Glutamatergic neuron (in vitro differentiated cells): ENCODE measurements at regions not wholly inside any gene's neighbourhood (a gene's known extent, or its start where the extent isn't known, plus 50 kb on each side); places are given as distances from the start of the nearest gene placed in this dataset.

Experiments
- DNase-seq: peaks from one replicate; pipeline ENCODE4 v3.0.0; 2022
- H3K27ac Mint-ChIP-seq: one replicate; pipeline ENCODE4 v1.8.0; 2020; ENCODE audit warnings: mild to moderate bottlenecking, mixed read lengths, inconsistent platforms; ENCODE audit not compliant: unreplicated experiment
- H3K27me3 Mint-ChIP-seq: one replicate; pipeline ENCODE4 v1.8.0; 2020; ENCODE audit warnings: mild to moderate bottlenecking, moderate library complexity, mixed read lengths, inconsistent platforms; ENCODE audit not compliant: unreplicated experiment
- H3K36me3 Mint-ChIP-seq: one replicate; pipeline ENCODE4 v1.8.0; 2020; ENCODE audit warnings: mild to moderate bottlenecking, mixed read lengths, inconsistent platforms; ENCODE audit not compliant: unreplicated experiment
- H3K4me1 Mint-ChIP-seq: one replicate; pipeline ENCODE4 v1.8.0; 2020; ENCODE audit warnings: mild to moderate bottlenecking, low read depth, mixed read lengths, inconsistent platforms; ENCODE audit not compliant: unreplicated experiment
- H3K4me3 Mint-ChIP-seq: one replicate; pipeline ENCODE4 v1.8.0; 2020; ENCODE audit warnings: mild to moderate bottlenecking, mixed read lengths, inconsistent platforms; ENCODE audit not compliant: unreplicated experiment
- H3K9me3 Mint-ChIP-seq: one replicate; pipeline ENCODE4 v1.8.0; 2020; ENCODE audit warnings: mild to moderate bottlenecking, moderate library complexity, mixed read lengths, inconsistent platforms; ENCODE audit not compliant: unreplicated experiment
- TF ChIP-seq, protein P1 (sequence below): fragments of 200-600 bp; sonication (generic); IDR thresholded peaks from one replicate; pipeline ENCODE4 v1.5.0; 2021; ENCODE audit not compliant: partially characterized antibody, unreplicated experiment

DNA sequence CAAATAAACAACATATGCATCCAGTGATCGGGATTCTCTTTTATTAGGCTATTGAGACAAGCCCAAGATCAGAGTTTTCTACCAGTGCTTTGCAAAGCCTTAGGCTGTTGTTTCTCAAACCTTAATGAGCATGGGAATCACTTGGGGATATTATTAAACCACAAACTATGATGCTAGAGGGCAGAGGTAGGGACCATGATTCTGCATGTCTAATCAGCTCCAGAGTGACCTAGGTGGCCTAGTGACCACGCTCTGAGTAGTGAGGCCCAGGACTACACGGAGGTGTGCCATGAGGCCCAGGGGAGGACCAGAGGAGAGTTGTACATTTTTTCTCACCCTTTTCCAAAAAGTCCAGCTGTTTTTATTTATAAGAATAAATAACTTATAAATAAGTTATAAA is 298.5 kb upstream of the TLE4 start:
- H3K36me3 Mint-ChIP-seq = no peaks in the 10 kb centered on the region
- H3K9me3 Mint-ChIP-seq = no peaks in the 10 kb centered on the region

DNA sequence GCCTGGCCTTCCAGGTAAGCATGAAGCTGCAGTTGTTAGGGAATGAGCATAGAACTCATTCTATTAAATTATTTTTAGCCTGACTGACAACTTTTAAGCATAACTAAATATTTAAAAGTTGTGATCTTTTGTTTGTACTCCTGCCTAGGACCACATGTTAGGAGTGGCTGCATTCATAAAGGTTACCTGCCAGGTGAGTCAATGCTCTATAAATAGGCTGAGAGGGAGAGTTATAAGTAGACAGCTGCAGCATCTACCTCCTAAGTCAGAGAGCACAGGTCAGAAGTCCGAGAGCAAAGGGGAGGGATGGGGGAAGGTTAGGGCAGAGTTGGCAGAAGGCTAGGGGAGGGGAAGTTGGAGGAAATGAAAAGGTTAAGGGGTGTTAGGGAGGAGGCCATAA is 292.4 kb upstream of the TLE4 start:
- Mint-ChIP-seq H3K36me3 (no peaks in the 10 kb centered on the region), H3K4me1 (no peaks in the 10 kb centered on the region), H3K27me3 (no peaks in the 10 kb centered on the region), H3K4me3 (no peak overlapping the region), H3K9me3 (no peaks in the 10 kb centered on the region), H3K27ac (no peak overlapping the region)
- TF ChIP-seq, protein P1, sequence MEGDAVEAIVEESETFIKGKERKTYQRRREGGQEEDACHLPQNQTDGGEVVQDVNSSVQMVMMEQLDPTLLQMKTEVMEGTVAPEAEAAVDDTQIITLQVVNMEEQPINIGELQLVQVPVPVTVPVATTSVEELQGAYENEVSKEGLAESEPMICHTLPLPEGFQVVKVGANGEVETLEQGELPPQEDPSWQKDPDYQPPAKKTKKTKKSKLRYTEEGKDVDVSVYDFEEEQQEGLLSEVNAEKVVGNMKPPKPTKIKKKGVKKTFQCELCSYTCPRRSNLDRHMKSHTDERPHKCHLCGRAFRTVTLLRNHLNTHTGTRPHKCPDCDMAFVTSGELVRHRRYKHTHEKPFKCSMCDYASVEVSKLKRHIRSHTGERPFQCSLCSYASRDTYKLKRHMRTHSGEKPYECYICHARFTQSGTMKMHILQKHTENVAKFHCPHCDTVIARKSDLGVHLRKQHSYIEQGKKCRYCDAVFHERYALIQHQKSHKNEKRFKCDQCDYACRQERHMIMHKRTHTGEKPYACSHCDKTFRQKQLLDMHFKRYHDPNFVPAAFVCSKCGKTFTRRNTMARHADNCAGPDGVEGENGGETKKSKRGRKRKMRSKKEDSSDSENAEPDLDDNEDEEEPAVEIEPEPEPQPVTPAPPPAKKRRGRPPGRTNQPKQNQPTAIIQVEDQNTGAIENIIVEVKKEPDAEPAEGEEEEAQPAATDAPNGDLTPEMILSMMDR = no peak
- DNase-seq = no peak

More for the DNA sequence above, 298.5 kb upstream of the TLE4 start:
- TF ChIP-seq, protein P1 = no peak
- Mint-ChIP-seq H3K4me3 (no peak overlapping the region), H3K27me3 (no peaks in the 10 kb centered on the region), H3K4me1 (no peaks in the 10 kb centered on the region), H3K27ac (no peak overlapping the region)
- no peak for DNase-seq

DNA sequence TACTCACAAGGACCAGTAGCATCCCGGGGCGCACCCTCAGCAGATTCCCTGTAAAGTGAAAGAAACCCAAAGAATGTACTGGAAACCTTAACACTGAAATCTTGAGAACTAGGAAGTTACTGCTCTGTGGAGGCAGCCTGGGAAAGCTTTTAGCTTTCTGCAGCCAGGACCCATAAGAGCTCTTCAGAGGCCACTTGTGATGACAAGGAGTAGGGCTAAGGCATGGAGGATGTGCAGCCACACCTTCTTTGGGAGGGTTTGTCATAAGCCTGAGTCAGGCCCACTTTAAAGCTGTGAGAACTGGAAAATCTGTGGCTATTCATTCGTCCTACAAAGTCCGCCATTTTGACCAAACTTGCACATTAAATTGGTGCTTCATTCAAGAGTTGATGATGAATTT is 291.1 kb upstream of the TLE4 start:
- Mint-ChIP-seq H3K27me3 (no peaks in the 10 kb centered on the region), H3K4me3 (no peak overlapping the region), H3K27ac (no peak overlapping the region), H3K4me1 (no peaks in the 10 kb centered on the region), H3K36me3 (no peaks in the 10 kb centered on the region), H3K9me3 (no peaks in the 10 kb centered on the region)
- DNase-seq = no peak
- TF ChIP-seq, protein P1 = no peak

DNA sequence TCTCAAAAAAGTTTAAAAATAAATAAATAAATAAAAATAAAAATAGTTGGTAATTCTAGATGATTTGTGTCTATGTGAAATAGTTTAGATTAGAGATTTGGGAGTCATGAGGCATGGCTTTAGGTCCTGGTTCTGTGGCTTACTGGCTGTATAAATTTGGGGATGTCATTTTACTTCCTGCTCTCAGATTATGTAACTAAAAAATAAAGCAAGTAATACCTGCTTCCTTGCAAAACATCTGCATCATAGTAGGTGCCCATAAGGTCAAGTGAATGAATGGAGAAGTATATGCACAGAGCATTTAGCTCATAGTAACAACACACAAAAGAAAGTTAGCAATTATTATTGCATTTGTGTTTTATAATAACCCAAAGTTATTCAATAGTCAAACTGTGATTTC is 287.7 kb upstream of the TLE4 start:
- TF ChIP-seq, protein P1 = no peak
- H3K4me3 Mint-ChIP-seq = no peak overlapping the region
- DNase-seq = no peak
- H3K9me3 Mint-ChIP-seq = no peaks in the 10 kb centered on the region
- H3K36me3 Mint-ChIP-seq = no peaks in the 10 kb centered on the region
- peaks cover 5% of the 10 kb centered on the region for H3K4me1 Mint-ChIP-seq
- no peak overlapping the region for H3K27ac Mint-ChIP-seq
- no peaks in the 10 kb centered on the region for H3K27me3 Mint-ChIP-seq

DNA sequence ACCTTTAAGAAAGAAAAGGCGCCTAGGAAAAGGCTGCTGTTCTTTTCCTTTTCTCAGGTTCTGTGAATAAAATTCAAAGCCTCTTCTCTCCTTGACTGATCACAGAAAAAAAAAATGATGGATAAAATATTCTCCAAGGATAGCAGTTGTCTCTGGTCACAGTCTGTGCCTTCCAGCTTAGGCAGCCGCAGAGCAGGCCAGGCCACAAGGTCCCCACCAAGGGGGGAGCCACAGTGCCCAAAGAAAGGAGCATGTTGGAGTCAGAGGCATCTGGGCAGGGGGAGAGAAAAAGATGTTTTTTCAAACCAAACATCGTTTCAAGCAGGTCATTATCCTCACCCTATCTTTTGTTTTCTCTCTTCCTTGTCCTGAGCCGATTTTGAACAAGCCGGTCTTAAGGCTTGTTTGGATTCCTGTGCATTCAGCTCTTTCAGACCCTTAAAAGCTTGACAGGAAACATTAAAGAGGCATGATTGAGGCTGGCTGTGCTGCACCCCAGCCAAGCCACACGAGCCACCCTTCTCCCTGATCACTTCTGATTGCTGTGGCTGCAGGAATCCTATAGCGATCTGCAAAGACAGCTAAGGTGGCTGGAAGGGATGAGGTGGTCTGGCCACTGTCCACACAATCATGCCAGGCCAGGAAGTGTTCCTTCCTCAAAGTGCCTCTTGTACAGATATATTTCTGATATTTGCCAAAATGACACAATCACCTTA is 284.6 kb upstream of the TLE4 start:
- H3K36me3 Mint-ChIP-seq = no peaks in the 10 kb centered on the region

More for the DNA sequence above, 284.6 kb upstream of the TLE4 start:
- peaks cover 5% of the 10 kb centered on the region for H3K4me1 Mint-ChIP-seq
- TF ChIP-seq, protein P1 = no peak
- no peak overlapping the region for H3K4me3 Mint-ChIP-seq
- no peaks in the 10 kb centered on the region for H3K27me3 Mint-ChIP-seq
- no peaks in the 10 kb centered on the region for H3K9me3 Mint-ChIP-seq
- no peak overlapping the region for H3K27ac Mint-ChIP-seq
- DNase-seq = no peak
